ENCODE measurements at regions not wholly inside any gene's neighbourhood (a gene's known extent, or its start where the extent isn't known, plus 50 kb on each side); places are given as distances from the start of the nearest gene placed in this dataset.

GRCh38 chr4:31598639-31599038 is 878.5 kb downstream of the PCDH7 start:
- TF ChIP-seq CTCF (IDR thresholded peaks at IDR 0.05) (no peak), POLR2A (IDR thresholded peaks at IDR 0.05) (no peak)
